ENCODE measurements at regions not wholly inside any gene's neighbourhood (a gene's known extent, or its start where the extent isn't known, plus 50 kb on each side); places are given as distances from the start of the nearest gene placed in this dataset.

GRCh38 chr4:12123707-12124106, 695.0 kb upstream of the HS3ST1 start:
- H3K4me3 ChIP-seq (replicated peaks in 1 of 3; ENCODE audit: low read depth in 2 of 3, low read length in 3 of 3) = peak overlapping the region in 1 of 3 experiments; percentile 52
- intact Hi-C loops (cut with micrococcal nuclease) = no loop called here
- H3K79me2 ChIP-seq (ENCODE audit: insufficient read depth, low read length) = no peaks in the 10 kb centered on the region
- Mint-ChIP-seq H3K36me3 (no peaks in the 10 kb centered on the region), H3K4me1 (peaks cover 81% of the 10 kb centered on the region), H3K9me3 (no peaks in the 10 kb centered on the region), H3K27ac (peak overlapping the region; percentile 90 to 96 (median 94)), H3K27me3 (ENCODE audit: low read depth in 3 of 3) (peaks cover 0 to 1% (median 0%) of the 10 kb centered on the region in 3 donors), H3K4me3 (peak overlapping the region in 1 of 2 donors; percentile 55)
- no peak overlapping the region for H2AFZ ChIP-seq (ENCODE audit: insufficient read depth, low read depth, low read length, poor library complexity, severe bottlenecking)
- no peak for TF ChIP-seq CTCF (IDR thresholded peaks at IDR 0.05)
- DNase-seq = peak; percentile 69 to 94 (median 85)
- peak overlapping the region; percentile 51 to 82 for H3K27ac ChIP-seq (ENCODE audit: low read depth in 1 of 2, low read length in 2 of 2)
- H3K4me1 ChIP-seq (ENCODE audit: control insufficient read depth in 1 of 2, insufficient read depth in 2 of 2, low read length in 2 of 2) = peaks cover 81 to 92% of the 10 kb centered on the region in 2 donors
- no peaks in the 10 kb centered on the region for H3K9me3 ChIP-seq (replicated peaks in 1 of 2; ENCODE audit: control insufficient read depth in 1 of 2, insufficient read depth in 1 of 2, low read length in 2 of 2)
- H4K20me1 ChIP-seq (ENCODE audit: insufficient read depth, low read length) = no peaks in the 10 kb centered on the region
- no peak overlapping the region for H3K9ac ChIP-seq (ENCODE audit: insufficient read depth, low read length, poor library complexity, severe bottlenecking)
- H3K27me3 ChIP-seq (ENCODE audit: control insufficient read depth in 2 of 2, insufficient read depth in 2 of 2, low read length in 2 of 2) = no peaks in the 10 kb centered on the region
- H3K36me3 ChIP-seq (replicated peaks in 1 of 2; ENCODE audit: control insufficient read depth in 1 of 2, insufficient read depth in 2 of 2, low read length in 2 of 2) = no peaks in the 10 kb centered on the region
- H3K4me2 ChIP-seq (replicated peaks; ENCODE audit: extremely low read depth, low read length, poor library complexity, severe bottlenecking) = peak overlapping the region; percentile 54

- Histone ChIP-seq H4K20me1 (ENCODE audit: insufficient read depth, low read length) (no peaks in the 10 kb centered on the region), H3K27ac (ENCODE audit: low read depth in 1 of 2, low read length in 2 of 2) (peak overlapping the region in 1 of 2 donors; percentile 82), H2AFZ (ENCODE audit: insufficient read depth, low read depth, low read length, poor library complexity, severe bottlenecking) (peak overlapping the region; percentile 51), H3K9me3 (replicated peaks in 1 of 2; ENCODE audit: control insufficient read depth in 1 of 2, insufficient read depth in 1 of 2, low read length in 2 of 2) (no peaks in the 10 kb centered on the region), H3K4me1 (ENCODE audit: control insufficient read depth in 1 of 2, insufficient read depth in 2 of 2, low read length in 2 of 2) (peaks cover 89 to 98% of the 10 kb centered on the region in 2 donors), H3K79me2 (ENCODE audit: insufficient read depth, low read length) (no peaks in the 10 kb centered on the region), H3K36me3 (replicated peaks in 1 of 2; ENCODE audit: control insufficient read depth in 1 of 2, insufficient read depth in 2 of 2, low read length in 2 of 2) (no peaks in the 10 kb centered on the region), H3K9ac (ENCODE audit: insufficient read depth, low read length, poor library complexity, severe bottlenecking) (no peak overlapping the region), H3K27me3 (ENCODE audit: control insufficient read depth in 2 of 2, insufficient read depth in 2 of 2, low read length in 2 of 2) (no peaks in the 10 kb centered on the region), H3K4me2 (replicated peaks; ENCODE audit: extremely low read depth, low read length, poor library complexity, severe bottlenecking) (peak overlapping the region; percentile 54), H3K4me3 (replicated peaks in 1 of 3; ENCODE audit: low read depth in 2 of 3, low read length in 3 of 3) (peak overlapping the region in 1 of 3 experiments; percentile 52)
- peaks cover 0 to 1% (median 0%) of the 10 kb centered on the region in 3 donors for H3K27me3 Mint-ChIP-seq (ENCODE audit: low read depth in 3 of 3)
- no peaks in the 10 kb centered on the region for H3K36me3 Mint-ChIP-seq
- no peaks in the 10 kb centered on the region for H3K9me3 Mint-ChIP-seq
- intact Hi-C loops (cut with micrococcal nuclease) = no loop called here
- H3K4me3 Mint-ChIP-seq = peak overlapping the region in 1 of 2 donors; percentile 72
- H3K4me1 Mint-ChIP-seq = peaks cover 84% of the 10 kb centered on the region
- DNase-seq = peak; percentile 20 to 63 (median 48)
- TF ChIP-seq CTCF (IDR thresholded peaks at IDR 0.05) = no peak
- no CpG with 5 or more reads among the region's 2 CpGs for WGBS (ENCODE audit: insufficient coverage)
- peak overlapping the region; percentile 90 to 96 (median 93) for H3K27ac Mint-ChIP-seq
Observed at GRCh38 chr4:12122316-12122715, 693.6 kb upstream of the HS3ST1 start.
